WTC11 (cell line): ENCODE measurements at regions not wholly inside any gene's neighbourhood (a gene's known extent, or its start where the extent isn't known, plus 50 kb on each side); places are given as distances from the start of the nearest gene placed in this dataset.

ENCODE experiments used
- ATAC-seq: fragments of 200-7000 bp; cut with Tn5 transposase; 2 replicates; pipeline ENCODE4 v1.10.0; 2021; ENCODE audit warnings: mild to moderate bottlenecking, moderate library complexity
- CTCF ChIA-PET: fragments of 300-600 bp; sonication (Branson Sonifier 250); formaldehyde crosslinking; loops from one replicate; lab custom pipeline; 2021; ENCODE audit warnings: antibody characterized with exemption; lab: Charles Lee
- POLR2A ChIA-PET: fragments of 350-600 bp; sonication (Branson Sonifier 250); formaldehyde crosslinking; loops from one replicate; lab custom pipeline; 2021; ENCODE audit warnings: antibody characterized with exemption; lab: Charles Lee
- DNase-seq: peaks from one replicate; pipeline ENCODE4 v3.0.0; 2021; ENCODE audit warnings: low spot score
- H3K27ac Mint-ChIP-seq: 2 replicates; pipeline ENCODE4 v1.8.0; 2021; ENCODE audit warnings: mixed read lengths
- H3K27me3 Mint-ChIP-seq: 2 replicates; pipeline ENCODE4 v1.8.0; 2021; ENCODE audit warnings: low read depth, mild to moderate bottlenecking, moderate library complexity, mixed read lengths
- H3K36me3 Mint-ChIP-seq: 2 replicates; pipeline ENCODE4 v1.8.0; 2021; ENCODE audit warnings: mixed read lengths
- H3K4me1 Mint-ChIP-seq: 2 replicates; pipeline ENCODE4 v1.8.0; 2022; ENCODE audit warnings: mixed read lengths
- H3K4me3 Mint-ChIP-seq: 2 replicates; pipeline ENCODE4 v1.8.0; 2021; ENCODE audit warnings: mild to moderate bottlenecking, moderate library complexity, mixed read lengths
- H3K9me3 Mint-ChIP-seq: 2 replicates; pipeline ENCODE4 v1.8.0; 2021; ENCODE audit warnings: mixed read lengths
- GABPB1 ChIP-seq: sonication (generic); formaldehyde crosslinking; IDR thresholded peaks from 2 replicates; pipeline ENCODE4 v1.8.1; 2023; ENCODE audit warnings: mild to moderate bottlenecking, missing genetic modification reagents
- GTF2I ChIP-seq: fragments of 250-450 bp; sonication (Bioruptor Pico); conservative IDR thresholded peaks from 2 replicates; pipeline ENCODE4 v1.4.0; 2021; ENCODE audit warnings: mild to moderate bottlenecking
- JAZF1 ChIP-seq: fragments of 250-450 bp; sonication (Bioruptor Pico); IDR thresholded peaks from 2 replicates; pipeline ENCODE4 v1.9.0; 2021; ENCODE audit warnings: moderate library complexity, mild to moderate bottlenecking, inconsistent platforms
- KAT7 ChIP-seq: sonication (generic); formaldehyde crosslinking; IDR thresholded peaks from 2 replicates; pipeline ENCODE4 v1.8.1; 2023; ENCODE audit warnings: missing genetic modification reagents, mild to moderate bottlenecking, borderline replicate concordance
- MYBL2 ChIP-seq: sonication (generic); formaldehyde crosslinking; IDR thresholded peaks from 2 replicates; pipeline ENCODE4 v1.8.1; 2023; ENCODE audit warnings: mild to moderate bottlenecking, moderate library complexity, missing genetic modification reagents
- NR1H2 ChIP-seq: sonication (generic); formaldehyde crosslinking; IDR thresholded peaks from 2 replicates; pipeline ENCODE4 v1.9.0; 2021; ENCODE audit warnings: mild to moderate bottlenecking, moderate library complexity, missing genetic modification reagents
- NR3C1 ChIP-seq: sonication (generic); formaldehyde crosslinking; conservative IDR thresholded peaks from 2 replicates; pipeline ENCODE4 v1.8.1; 2023; ENCODE audit warnings: low read depth, mild to moderate bottlenecking, missing genetic modification reagents
- PRRX2 ChIP-seq: fragments of 250-450 bp; sonication (Bioruptor Pico); IDR thresholded peaks from 2 replicates; pipeline ENCODE4 v1.8.0; 2021; ENCODE audit warnings: mild to moderate bottlenecking
- ZNF219 ChIP-seq: sonication (generic); formaldehyde crosslinking; IDR thresholded peaks from 2 replicates; pipeline ENCODE4 v1.8.0; 2023; ENCODE audit warnings: missing genetic modification reagents, mild to moderate bottlenecking, borderline replicate concordance
- ZNF317 ChIP-seq: sonication (generic); formaldehyde crosslinking; IDR thresholded peaks from 2 replicates; pipeline ENCODE4 v1.8.1; 2023; ENCODE audit warnings: low read depth, mild to moderate bottlenecking, moderate library complexity, missing genetic modification reagents, borderline replicate concordance
- ZNF671 ChIP-seq: fragments of 250-450 bp; sonication (Bioruptor Pico); IDR thresholded peaks from 2 replicates; pipeline ENCODE4 v1.8.0; 2021; ENCODE audit warnings: mild to moderate bottlenecking
- TF ChIP-seq, protein P1 (sequence below): sonication (generic); formaldehyde crosslinking; IDR thresholded peaks from 2 replicates; pipeline ENCODE4 v1.8.0; 2022; ENCODE audit warnings: mild to moderate bottlenecking, missing genetic modification reagents
- TF ChIP-seq, protein P2 (sequence below): sonication (generic); formaldehyde crosslinking; IDR thresholded peaks from 2 replicates; pipeline ENCODE4 v1.8.1; 2023; ENCODE audit warnings: mild to moderate bottlenecking, missing genetic modification reagents, moderate library complexity
- TF ChIP-seq, protein P3 (sequence below): sonication (generic); formaldehyde crosslinking; conservative IDR thresholded peaks from 2 replicates; pipeline ENCODE4 v1.8.1; 2023; ENCODE audit warnings: mild to moderate bottlenecking, low read depth, missing genetic modification reagents, moderate library complexity
- TF ChIP-seq, protein P4 (sequence below): fragments of 250-450 bp; sonication (Bioruptor Pico); IDR thresholded peaks from 2 replicates; pipeline ENCODE4 v2.1.2; 2022; ENCODE audit warnings: mild to moderate bottlenecking, moderate library complexity

DNA sequence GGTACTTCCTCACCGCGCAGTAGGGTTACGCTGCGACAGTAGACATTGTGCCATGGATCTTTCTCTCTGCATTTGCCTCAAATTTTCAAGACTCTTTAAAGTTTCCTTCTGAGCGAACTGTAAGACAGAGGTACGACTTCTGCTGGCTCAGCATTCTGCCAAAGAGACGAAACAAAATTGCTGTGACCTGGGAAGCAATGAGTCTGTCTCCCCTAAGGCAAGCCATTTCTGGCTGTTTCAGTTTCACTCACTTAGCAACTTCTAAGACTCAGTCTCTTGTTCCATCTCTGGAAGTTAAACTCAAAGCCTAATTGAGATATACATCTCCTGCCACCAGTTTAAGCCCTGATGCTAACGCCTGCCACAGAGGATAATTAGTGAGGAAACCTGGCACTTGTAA is 510.9 kb upstream of the DAB1 start:
- Mint-ChIP-seq H3K36me3 (no peaks in the 10 kb centered on the region), H3K4me3 (no peak overlapping the region), H3K27ac (no peak overlapping the region), H3K4me1 (no peaks in the 10 kb centered on the region), H3K27me3 (no peaks in the 10 kb centered on the region), H3K9me3 (peaks cover 7% of the 10 kb centered on the region; the same call in 1 of the 2 replicates)
- DNase-seq (no peak), ATAC-seq (no peak)
- ChIA-PET CTCF (no interaction called here), POLR2A (no interaction called here)
- TF ChIP-seq KAT7 (CRISPR knock-in tag) (no peak), MYBL2 (CRISPR knock-in tag) (no peak)
- TF ChIP-seq, protein P1, sequence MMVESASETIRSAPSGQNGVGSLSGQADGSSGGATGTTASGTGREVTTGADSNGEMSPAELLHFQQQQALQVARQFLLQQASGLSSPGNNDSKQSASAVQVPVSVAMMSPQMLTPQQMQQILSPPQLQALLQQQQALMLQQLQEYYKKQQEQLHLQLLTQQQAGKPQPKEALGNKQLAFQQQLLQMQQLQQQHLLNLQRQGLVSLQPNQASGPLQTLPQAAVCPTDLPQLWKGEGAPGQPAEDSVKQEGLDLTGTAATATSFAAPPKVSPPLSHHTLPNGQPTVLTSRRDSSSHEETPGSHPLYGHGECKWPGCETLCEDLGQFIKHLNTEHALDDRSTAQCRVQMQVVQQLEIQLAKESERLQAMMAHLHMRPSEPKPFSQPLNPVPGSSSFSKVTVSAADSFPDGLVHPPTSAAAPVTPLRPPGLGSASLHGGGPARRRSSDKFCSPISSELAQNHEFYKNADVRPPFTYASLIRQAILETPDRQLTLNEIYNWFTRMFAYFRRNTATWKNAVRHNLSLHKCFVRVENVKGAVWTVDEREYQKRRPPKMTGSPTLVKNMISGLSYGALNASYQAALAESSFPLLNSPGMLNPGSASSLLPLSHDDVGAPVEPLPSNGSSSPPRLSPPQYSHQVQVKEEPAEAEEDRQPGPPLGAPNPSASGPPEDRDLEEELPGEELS (CRISPR knock-in tag): no peak
- TF ChIP-seq, protein P2, sequence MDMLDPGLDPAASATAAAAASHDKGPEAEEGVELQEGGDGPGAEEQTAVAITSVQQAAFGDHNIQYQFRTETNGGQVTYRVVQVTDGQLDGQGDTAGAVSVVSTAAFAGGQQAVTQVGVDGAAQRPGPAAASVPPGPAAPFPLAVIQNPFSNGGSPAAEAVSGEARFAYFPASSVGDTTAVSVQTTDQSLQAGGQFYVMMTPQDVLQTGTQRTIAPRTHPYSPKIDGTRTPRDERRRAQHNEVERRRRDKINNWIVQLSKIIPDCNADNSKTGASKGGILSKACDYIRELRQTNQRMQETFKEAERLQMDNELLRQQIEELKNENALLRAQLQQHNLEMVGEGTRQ (CRISPR knock-in tag): no peak

DNA sequence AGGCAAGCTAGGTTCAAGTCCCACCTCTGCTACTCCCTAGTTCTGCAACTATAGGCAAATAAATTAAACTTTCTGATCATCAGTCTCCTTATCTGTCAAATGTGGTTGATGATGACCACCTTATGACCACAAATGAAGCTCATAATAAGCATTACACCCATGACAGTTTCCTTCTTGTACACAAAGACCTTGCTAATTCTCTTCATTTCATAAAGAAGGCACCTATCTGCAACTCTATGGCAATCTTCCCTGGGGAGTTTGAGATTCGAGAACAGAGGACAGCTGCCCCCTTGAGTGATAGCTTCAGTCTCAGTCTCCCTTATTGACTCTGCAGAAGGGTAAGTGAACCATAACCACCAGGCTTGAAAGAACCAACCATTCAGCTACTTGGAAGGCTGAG is 503.1 kb upstream of the DAB1 start:
- TF ChIP-seq, protein P3, sequence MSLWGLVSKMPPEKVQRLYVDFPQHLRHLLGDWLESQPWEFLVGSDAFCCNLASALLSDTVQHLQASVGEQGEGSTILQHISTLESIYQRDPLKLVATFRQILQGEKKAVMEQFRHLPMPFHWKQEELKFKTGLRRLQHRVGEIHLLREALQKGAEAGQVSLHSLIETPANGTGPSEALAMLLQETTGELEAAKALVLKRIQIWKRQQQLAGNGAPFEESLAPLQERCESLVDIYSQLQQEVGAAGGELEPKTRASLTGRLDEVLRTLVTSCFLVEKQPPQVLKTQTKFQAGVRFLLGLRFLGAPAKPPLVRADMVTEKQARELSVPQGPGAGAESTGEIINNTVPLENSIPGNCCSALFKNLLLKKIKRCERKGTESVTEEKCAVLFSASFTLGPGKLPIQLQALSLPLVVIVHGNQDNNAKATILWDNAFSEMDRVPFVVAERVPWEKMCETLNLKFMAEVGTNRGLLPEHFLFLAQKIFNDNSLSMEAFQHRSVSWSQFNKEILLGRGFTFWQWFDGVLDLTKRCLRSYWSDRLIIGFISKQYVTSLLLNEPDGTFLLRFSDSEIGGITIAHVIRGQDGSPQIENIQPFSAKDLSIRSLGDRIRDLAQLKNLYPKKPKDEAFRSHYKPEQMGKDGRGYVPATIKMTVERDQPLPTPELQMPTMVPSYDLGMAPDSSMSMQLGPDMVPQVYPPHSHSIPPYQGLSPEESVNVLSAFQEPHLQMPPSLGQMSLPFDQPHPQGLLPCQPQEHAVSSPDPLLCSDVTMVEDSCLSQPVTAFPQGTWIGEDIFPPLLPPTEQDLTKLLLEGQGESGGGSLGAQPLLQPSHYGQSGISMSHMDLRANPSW: no peak
- no peak for TF ChIP-seq PRRX2 (CRISPR knock-in tag)
- TF ChIP-seq, protein P4, sequence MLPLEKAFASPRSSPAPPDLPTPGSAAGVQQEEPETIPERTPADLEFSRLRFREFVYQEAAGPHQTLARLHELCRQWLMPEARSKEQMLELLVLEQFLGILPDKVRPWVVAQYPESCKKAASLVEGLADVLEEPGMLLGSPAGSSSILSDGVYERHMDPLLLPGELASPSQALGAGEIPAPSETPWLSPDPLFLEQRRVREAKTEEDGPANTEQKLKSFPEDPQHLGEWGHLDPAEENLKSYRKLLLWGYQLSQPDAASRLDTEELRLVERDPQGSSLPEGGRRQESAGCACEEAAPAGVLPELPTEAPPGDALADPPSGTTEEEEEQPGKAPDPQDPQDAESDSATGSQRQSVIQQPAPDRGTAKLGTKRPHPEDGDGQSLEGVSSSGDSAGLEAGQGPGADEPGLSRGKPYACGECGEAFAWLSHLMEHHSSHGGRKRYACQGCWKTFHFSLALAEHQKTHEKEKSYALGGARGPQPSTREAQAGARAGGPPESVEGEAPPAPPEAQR: no peak
- TF ChIP-seq ZNF317 (CRISPR knock-in tag): no peak
- no peak for TF ChIP-seq ZNF671 (CRISPR knock-in tag)
- TF ChIP-seq, protein P2 (CRISPR knock-in tag): no peak
- TF ChIP-seq MYBL2 (CRISPR knock-in tag): no peak
- no peak for TF ChIP-seq ZNF219 (CRISPR knock-in tag)
- TF ChIP-seq NR1H2 (CRISPR knock-in tag): no peak
- no peak for TF ChIP-seq GABPB1 (CRISPR knock-in tag)
- no peak for TF ChIP-seq JAZF1 (CRISPR knock-in tag)

DNA sequence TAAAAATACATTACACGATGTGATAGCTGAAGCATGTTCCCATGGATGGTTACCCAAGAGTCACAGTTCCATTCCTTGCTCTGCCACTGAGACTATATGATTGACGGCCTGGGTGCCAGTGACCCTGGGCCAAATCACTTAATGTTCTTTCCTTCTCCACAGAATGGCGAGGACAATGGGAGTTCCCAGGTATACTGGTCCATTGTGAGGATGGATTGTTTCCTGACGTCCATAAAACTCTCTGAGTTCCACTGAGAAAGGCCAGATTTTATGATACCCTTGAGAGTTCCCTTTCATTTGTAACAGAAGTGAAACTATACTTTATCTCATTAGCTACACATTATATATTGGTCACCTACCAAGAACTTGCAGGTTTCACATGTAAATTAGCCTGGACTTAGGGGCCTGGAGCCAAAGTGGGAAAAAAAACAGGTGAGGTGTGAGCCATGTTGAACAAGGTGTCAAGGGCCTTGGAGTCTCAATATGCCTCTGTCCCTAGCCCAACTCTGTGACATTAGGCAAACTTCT is 502.2 kb upstream of the DAB1 start:
- Mint-ChIP-seq H3K27ac (no peak overlapping the region), H3K27me3 (no peaks in the 10 kb centered on the region), H3K4me1 (peaks cover 15% of the 10 kb centered on the region), H3K9me3 (0 out of 2 replicates have a peak, but pooled peaks cover 3% of the 10 kb centered on the region), H3K4me3 (no peak overlapping the region), H3K36me3 (no peaks in the 10 kb centered on the region)
- ChIA-PET POLR2A (no interaction called here), CTCF (no interaction called here)
- ATAC-seq (no peak), DNase-seq (no peak)
- TF ChIP-seq GTF2I (no peak), NR3C1 (CRISPR knock-in tag) (no peak), NR1H2 (CRISPR knock-in tag) (no peak)

More for the DNA sequence above, 503.1 kb upstream of the DAB1 start:
- no peak for ATAC-seq
- peaks cover 15% of the 10 kb centered on the region for H3K4me1 Mint-ChIP-seq
- H3K36me3 Mint-ChIP-seq: no peaks in the 10 kb centered on the region
- H3K9me3 Mint-ChIP-seq: 0 out of 2 replicates have a peak, but pooled peaks cover 3% of the 10 kb centered on the region
- POLR2A ChIA-PET: interaction anchor here (0.6 kb wide), 1 partner anchor 721 kb away, joined by 4 read pairs; no protein-coding TSS in a partner anchor
- H3K27me3 Mint-ChIP-seq: no peaks in the 10 kb centered on the region
- H3K27ac Mint-ChIP-seq: no peak overlapping the region
- CTCF ChIA-PET: no interaction called here
- H3K4me3 Mint-ChIP-seq: no peak overlapping the region
- no peak for DNase-seq
